ENCODE measurements at regions not wholly inside any gene's neighbourhood (a gene's known extent, or its start where the extent isn't known, plus 50 kb on each side); places are given as distances from the start of the nearest gene placed in this dataset.

GRCh38 chr20:4569865-4570264 is 116.4 kb upstream of the PRNP start:
- TF ChIP-seq, protein P1, sequence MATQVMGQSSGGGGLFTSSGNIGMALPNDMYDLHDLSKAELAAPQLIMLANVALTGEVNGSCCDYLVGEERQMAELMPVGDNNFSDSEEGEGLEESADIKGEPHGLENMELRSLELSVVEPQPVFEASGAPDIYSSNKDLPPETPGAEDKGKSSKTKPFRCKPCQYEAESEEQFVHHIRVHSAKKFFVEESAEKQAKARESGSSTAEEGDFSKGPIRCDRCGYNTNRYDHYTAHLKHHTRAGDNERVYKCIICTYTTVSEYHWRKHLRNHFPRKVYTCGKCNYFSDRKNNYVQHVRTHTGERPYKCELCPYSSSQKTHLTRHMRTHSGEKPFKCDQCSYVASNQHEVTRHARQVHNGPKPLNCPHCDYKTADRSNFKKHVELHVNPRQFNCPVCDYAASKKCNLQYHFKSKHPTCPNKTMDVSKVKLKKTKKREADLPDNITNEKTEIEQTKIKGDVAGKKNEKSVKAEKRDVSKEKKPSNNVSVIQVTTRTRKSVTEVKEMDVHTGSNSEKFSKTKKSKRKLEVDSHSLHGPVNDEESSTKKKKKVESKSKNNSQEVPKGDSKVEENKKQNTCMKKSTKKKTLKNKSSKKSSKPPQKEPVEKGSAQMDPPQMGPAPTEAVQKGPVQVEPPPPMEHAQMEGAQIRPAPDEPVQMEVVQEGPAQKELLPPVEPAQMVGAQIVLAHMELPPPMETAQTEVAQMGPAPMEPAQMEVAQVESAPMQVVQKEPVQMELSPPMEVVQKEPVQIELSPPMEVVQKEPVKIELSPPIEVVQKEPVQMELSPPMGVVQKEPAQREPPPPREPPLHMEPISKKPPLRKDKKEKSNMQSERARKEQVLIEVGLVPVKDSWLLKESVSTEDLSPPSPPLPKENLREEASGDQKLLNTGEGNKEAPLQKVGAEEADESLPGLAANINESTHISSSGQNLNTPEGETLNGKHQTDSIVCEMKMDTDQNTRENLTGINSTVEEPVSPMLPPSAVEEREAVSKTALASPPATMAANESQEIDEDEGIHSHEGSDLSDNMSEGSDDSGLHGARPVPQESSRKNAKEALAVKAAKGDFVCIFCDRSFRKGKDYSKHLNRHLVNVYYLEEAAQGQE (IDR thresholded peaks at IDR 0.05) = no peak
- no peak for TF ChIP-seq FOSL2 (IDR thresholded peaks at IDR 0.05)
- no peak for TF ChIP-seq FOSL2 (CRISPR knock-in tag; IDR thresholded peaks at IDR 0.05)
- TF ChIP-seq, protein P2, sequence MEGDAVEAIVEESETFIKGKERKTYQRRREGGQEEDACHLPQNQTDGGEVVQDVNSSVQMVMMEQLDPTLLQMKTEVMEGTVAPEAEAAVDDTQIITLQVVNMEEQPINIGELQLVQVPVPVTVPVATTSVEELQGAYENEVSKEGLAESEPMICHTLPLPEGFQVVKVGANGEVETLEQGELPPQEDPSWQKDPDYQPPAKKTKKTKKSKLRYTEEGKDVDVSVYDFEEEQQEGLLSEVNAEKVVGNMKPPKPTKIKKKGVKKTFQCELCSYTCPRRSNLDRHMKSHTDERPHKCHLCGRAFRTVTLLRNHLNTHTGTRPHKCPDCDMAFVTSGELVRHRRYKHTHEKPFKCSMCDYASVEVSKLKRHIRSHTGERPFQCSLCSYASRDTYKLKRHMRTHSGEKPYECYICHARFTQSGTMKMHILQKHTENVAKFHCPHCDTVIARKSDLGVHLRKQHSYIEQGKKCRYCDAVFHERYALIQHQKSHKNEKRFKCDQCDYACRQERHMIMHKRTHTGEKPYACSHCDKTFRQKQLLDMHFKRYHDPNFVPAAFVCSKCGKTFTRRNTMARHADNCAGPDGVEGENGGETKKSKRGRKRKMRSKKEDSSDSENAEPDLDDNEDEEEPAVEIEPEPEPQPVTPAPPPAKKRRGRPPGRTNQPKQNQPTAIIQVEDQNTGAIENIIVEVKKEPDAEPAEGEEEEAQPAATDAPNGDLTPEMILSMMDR (IDR thresholded peaks at IDR 0.05) = no peak
- no peak for TF ChIP-seq BHLHE40 (IDR thresholded peaks at IDR 0.05; ENCODE audit: low read depth, low read length)

Data from A549 (cell line).